ENCODE measurements at regions not wholly inside any gene's neighbourhood (a gene's known extent, or its start where the extent isn't known, plus 50 kb on each side); places are given as distances from the start of the nearest gene placed in this dataset.

DNA sequence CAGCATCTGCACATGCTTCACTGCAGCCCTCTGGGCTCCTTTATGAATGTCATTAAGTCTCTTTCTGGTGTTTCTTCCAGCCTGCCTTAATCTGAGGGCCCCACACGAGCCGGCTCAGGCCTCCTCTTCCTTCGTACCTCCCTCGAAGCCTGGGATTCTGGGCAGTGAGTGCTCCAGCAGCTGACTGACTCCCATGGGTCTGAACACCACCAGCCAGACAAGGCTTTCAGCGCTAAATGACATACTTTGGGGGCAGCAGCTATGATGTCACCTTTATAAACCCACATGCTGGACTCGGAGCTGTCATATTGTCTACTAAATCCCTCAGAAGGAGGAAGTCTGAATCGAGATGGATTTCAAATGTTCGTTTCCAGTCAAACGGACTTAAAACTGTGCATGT, 127.1 kb downstream of the TRIM29 start:
- TF ChIP-seq CTCF (IDR thresholded peaks at IDR 0.05; ENCODE audit: low read depth, low read length, poor library complexity, severe bottlenecking) (no peak), EZH2phosphoT487 (IDR thresholded peaks at IDR 0.05; ENCODE audit: borderline replicate concordance, low read length) (no peak)
